Panc1 (cell line): ENCODE measurements at regions not wholly inside any gene's neighbourhood (a gene's known extent, or its start where the extent isn't known, plus 50 kb on each side); places are given as distances from the start of the nearest gene placed in this dataset.

Experiments used
- ATAC-seq: fragments of 200-7000 bp; cut with Tn5 transposase; 2 replicates; pipeline ENCODE4 v1.9.1; 2020; ENCODE audit warnings: mild to moderate bottlenecking, moderate library complexity
- BruUV-seq: library from RNA; stranded (reverse); fragments of 400-500 nt; replicated peaks from 2 replicates; lab custom pipeline; 2021; lab: Mats Ljungman, UMichigan
- CTCF ChIA-PET: fragments of 300-600 bp; sonication (Branson Sonifier 250); formaldehyde crosslinking; loops from one replicate; lab custom pipeline; 2022; ENCODE audit warnings: antibody characterized with exemption; lab: Charles Lee
- POLR2A ChIA-PET: fragments of 300-600 bp; sonication (Branson Sonifier 250); formaldehyde crosslinking; loops from one replicate; lab custom pipeline; 2022; ENCODE audit warnings: antibody characterized with exemption; lab: Charles Lee
- DNase-seq: peaks from one replicate; pipeline ENCODE4 v3.0.0-alpha.2; 2010; ENCODE audit warnings: low read depth, low spot score
- H3K27ac ChIP-seq: 2 replicates; pipeline ENCODE4 v1.5.1; 2011; ENCODE audit warnings: mild to moderate bottlenecking, low read length, inconsistent platforms
- H3K27me3 ChIP-seq: fragments of 200-500 bp; sonication (Bioruptor generic); 2 replicates; pipeline ENCODE4 v1.6.0; 2014; ENCODE audit warnings: low read length, inconsistent platforms; ENCODE audit not compliant: control insufficient read depth, insufficient read depth
- H3K36me3 ChIP-seq: fragments of 200-500 bp; sonication (Bioruptor generic); 2 replicates; pipeline ENCODE4 v1.5.1; 2014; ENCODE audit warnings: inconsistent platforms, mild to moderate bottlenecking, low read length, moderate library complexity; ENCODE audit not compliant: control insufficient read depth, insufficient read depth
- H3K4me1 ChIP-seq: 2 replicates; pipeline ENCODE4 v1.5.1; 2011; ENCODE audit warnings: inconsistent platforms, mild to moderate bottlenecking, low read length, moderate library complexity; ENCODE audit not compliant: control insufficient read depth, insufficient read depth
- H3K4me3 ChIP-seq, 2 experiments: 2 replicates each; pipeline ENCODE4 v1.5.1; 2011 to 2012; ENCODE audit warnings: low read depth in 2 of 2, low read length in 2 of 2, mild to moderate bottlenecking in 2 of 2, inconsistent platforms in 1 of 2, moderate library complexity in 1 of 2
- H3K9me3 ChIP-seq: fragments of 200-500 bp; sonication (Bioruptor generic); 2 replicates; pipeline ENCODE4 v1.5.1; 2014; ENCODE audit warnings: low read depth, mild to moderate bottlenecking, inconsistent platforms, low read length, moderate library complexity; ENCODE audit not compliant: control insufficient read depth, insufficient read depth
- CTCF ChIP-seq: fragments of 450-650 bp; IDR thresholded peaks from 2 replicates; pipeline ENCODE4 v1.5.1; 2017; ENCODE audit warnings: mild to moderate bottlenecking
- POLR2AphosphoS5 ChIP-seq: IDR thresholded peaks from 2 replicates; pipeline ENCODE4 v1.6.1; 2012; ENCODE audit warnings: mild to moderate bottlenecking, low read depth, low read length, moderate library complexity
- SIN3A ChIP-seq: IDR thresholded peaks from 2 replicates; pipeline ENCODE4 v1.6.1; 2012; ENCODE audit warnings: low read depth, mild to moderate bottlenecking, low read length, moderate library complexity, borderline replicate concordance; ENCODE audit not compliant: insufficient read depth
- TCF7L2 ChIP-seq: IDR thresholded peaks from 2 replicates; pipeline ENCODE4 v1.6.1; 2011; ENCODE audit warnings: mild to moderate bottlenecking, low read depth, low read length, inconsistent platforms
- in situ Hi-C: cut with HindIII; loops from 2 replicates; pipeline ENCODE4 v1.10.0; 2016; ENCODE audit warnings: low sequenced_read_pairs, low pct_unique_long_range_greater_than_20kb
- intact Hi-C: fragments of 100-400 bp; cut with micrococcal nuclease; formaldehyde crosslinking; loops from one replicate; pipeline ENCODE4 v1.10.0; 2022; ENCODE audit not compliant: unreplicated experiment
- TF ChIP-seq, protein P1 (sequence below), 2 experiments: IDR thresholded peaks; 2 replicates each; pipeline ENCODE4 v1.6.1; 2011 to 2012; ENCODE audit warnings: low read depth in 2 of 2, control low read depth in 1 of 2, low read length in 1 of 2, mild to moderate bottlenecking in 1 of 2, moderate library complexity in 1 of 2; ENCODE audit not compliant: insufficient read depth in 1 of 2

DNA sequence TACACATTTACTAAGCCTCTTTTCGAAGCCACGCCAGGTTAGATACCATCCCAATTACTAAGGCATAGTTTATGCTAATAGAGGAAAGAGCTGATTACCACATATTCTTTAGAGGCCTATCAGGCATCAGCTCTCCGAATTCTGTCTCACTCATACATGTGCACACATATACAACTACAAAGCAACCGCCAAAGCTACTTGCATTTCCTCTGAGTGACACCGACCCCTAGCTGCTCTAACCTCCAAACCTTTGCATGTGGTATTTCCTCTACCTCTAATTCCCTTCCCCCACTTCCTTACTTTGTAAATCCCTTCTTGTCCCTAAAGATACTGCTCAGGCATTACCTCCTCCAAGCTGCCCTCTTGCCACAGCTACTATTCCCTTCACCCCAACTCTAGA is 107.2 kb downstream of the DUSP6 start:
- H3K27me3 ChIP-seq: no peaks in the 10 kb centered on the region
- TF ChIP-seq SIN3A: no peak
- TF ChIP-seq TCF7L2: no peak
- TF ChIP-seq POLR2AphosphoS5: no peak
- TF ChIP-seq CTCF: no peak
- TF ChIP-seq, protein P1, sequence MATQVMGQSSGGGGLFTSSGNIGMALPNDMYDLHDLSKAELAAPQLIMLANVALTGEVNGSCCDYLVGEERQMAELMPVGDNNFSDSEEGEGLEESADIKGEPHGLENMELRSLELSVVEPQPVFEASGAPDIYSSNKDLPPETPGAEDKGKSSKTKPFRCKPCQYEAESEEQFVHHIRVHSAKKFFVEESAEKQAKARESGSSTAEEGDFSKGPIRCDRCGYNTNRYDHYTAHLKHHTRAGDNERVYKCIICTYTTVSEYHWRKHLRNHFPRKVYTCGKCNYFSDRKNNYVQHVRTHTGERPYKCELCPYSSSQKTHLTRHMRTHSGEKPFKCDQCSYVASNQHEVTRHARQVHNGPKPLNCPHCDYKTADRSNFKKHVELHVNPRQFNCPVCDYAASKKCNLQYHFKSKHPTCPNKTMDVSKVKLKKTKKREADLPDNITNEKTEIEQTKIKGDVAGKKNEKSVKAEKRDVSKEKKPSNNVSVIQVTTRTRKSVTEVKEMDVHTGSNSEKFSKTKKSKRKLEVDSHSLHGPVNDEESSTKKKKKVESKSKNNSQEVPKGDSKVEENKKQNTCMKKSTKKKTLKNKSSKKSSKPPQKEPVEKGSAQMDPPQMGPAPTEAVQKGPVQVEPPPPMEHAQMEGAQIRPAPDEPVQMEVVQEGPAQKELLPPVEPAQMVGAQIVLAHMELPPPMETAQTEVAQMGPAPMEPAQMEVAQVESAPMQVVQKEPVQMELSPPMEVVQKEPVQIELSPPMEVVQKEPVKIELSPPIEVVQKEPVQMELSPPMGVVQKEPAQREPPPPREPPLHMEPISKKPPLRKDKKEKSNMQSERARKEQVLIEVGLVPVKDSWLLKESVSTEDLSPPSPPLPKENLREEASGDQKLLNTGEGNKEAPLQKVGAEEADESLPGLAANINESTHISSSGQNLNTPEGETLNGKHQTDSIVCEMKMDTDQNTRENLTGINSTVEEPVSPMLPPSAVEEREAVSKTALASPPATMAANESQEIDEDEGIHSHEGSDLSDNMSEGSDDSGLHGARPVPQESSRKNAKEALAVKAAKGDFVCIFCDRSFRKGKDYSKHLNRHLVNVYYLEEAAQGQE (IDR thresholded peaks at IDR 0.05; ENCODE audit: insufficient read depth in 1 of 2, low read depth in 2 of 2, low read length in 1 of 2): no peak
- ChIA-PET CTCF (no interaction called here), POLR2A (no interaction called here)
- H3K4me3 ChIP-seq: no peak overlapping the region
- no TSS peak for BruUV-seq
- no peak overlapping the region for H3K27ac ChIP-seq
- H3K36me3 ChIP-seq: no peaks in the 10 kb centered on the region
- in situ Hi-C loops (no loop called here), intact Hi-C loops (no loop called here)
- H3K4me1 ChIP-seq: no peaks in the 10 kb centered on the region
- ATAC-seq (no peak), DNase-seq (no peak)
- H3K9me3 ChIP-seq: no peaks in the 10 kb centered on the region

- no peak overlapping the region for H3K4me3 ChIP-seq
- H3K36me3 ChIP-seq: no peaks in the 10 kb centered on the region
- ChIA-PET CTCF (no interaction called here), POLR2A (no interaction called here)
- BruUV-seq: no TSS peak
- no peak for ATAC-seq
- TF ChIP-seq, protein P1 (IDR thresholded peaks at IDR 0.05; ENCODE audit: insufficient read depth in 1 of 2, low read depth in 2 of 2, low read length in 1 of 2): no peak
- TF ChIP-seq SIN3A (no peak), CTCF (no peak), POLR2AphosphoS5 (no peak), TCF7L2 (no peak)
- intact Hi-C loops: no loop called here
- DNase-seq: no peak
- no peaks in the 10 kb centered on the region for H3K9me3 ChIP-seq
- no peaks in the 10 kb centered on the region for H3K4me1 ChIP-seq
- no peak overlapping the region for H3K27ac ChIP-seq
- no peaks in the 10 kb centered on the region for H3K27me3 ChIP-seq
- in situ Hi-C loops: no loop called here
Measured at GRCh38 chr12:89244536-89244935, 107.8 kb downstream of the DUSP6 start.
